CD4-positive, alpha-beta T cell treated with Interleukin-2 at 100 ng/mL for 4 hours (primary cell): ENCODE measurements at regions not wholly inside any gene's neighbourhood (a gene's known extent, or its start where the extent isn't known, plus 50 kb on each side); places are given as distances from the start of the nearest gene placed in this dataset.
"Not testable (repeated sequence)": the region's sequence is repeated elsewhere in the genome, so short reads cannot be mapped to it uniquely, and the experiment has no call there.

Experiments
- DNase-seq: peaks from one replicate; pipeline ENCODE4 v3.0.0-alpha.2; 2020; ENCODE audit warnings: low spot score

DNA sequence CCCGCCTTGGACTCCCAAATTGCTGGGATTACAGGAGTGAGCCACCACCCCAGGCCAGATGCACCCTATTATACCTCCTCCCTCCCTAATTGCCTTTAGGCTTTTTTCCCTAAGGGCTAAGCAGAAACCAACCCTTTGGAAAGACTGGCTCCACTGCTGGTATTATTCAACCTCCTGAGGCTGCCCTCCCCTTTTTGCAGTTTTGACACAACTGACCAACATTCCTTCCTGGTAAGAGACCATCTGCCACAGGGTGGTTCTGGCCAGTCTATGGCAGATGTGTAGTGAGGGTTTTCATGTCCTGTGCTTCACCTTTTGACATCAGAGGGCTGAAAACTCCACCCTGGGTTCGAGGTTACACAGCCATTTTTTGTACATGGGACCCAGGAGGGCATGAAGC lies 1785.3 kb upstream of the CELF4 start:
- DNase-seq: no peak

DNA sequence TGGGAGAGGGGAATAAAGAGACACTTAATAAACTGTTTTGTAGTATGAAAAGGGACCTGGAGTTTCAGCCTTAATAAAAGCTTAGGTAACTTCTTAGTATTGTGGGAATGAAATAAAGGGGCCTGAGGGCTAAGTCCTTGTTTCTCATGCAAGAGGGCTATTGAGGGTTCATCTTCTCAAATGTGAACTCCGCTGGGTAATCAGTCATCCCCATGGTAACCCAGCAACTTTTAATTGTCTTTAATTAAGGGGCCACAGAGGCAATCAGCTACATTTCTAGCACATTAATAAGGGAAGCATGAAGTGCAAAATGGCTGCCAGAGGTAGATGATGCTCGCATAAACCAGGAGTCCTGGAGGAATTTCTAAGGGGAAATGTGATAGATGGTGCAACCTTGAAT lies 1784.2 kb upstream of the CELF4 start:
- DNase-seq: no peak

DNA sequence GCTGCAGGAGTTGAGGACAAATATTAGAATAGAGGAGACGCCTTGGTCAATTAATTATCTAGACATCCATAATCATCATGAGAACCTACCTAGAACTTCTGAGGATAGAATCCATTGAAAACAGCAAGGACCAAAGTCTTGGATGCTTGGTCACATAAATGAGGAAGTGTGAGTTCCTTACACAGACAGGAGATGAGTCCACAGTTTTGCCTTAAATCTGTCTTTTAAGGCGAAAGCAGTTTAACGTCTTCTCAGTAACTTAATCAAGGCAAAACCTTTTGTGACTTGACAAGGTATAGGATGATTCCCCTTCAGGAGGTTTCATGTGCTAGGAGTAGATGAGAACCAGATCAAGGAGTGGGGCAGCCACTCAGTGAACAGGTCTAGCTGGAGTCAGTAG lies 1783.2 kb upstream of the CELF4 start:
- no peak for DNase-seq

DNA sequence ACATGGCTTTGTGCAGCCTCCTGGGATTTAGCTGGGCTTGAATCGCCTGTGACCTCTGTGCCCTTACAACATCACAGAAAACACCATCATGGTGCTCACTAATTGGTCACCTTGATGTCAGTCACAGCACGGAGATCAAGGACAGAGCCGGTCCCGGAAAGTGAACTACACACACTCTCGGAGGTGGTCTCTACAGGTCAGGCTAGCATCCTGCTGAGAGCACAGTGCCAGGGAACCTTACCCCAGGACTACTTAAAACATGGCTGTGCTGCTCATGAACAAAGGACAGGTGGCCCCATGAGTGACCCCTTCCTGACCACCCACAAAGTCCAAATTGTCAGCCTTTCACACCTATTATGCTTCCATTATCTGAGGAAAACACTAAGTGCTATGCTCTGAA lies 1782.1 kb upstream of the CELF4 start:
- no peak for DNase-seq

DNA sequence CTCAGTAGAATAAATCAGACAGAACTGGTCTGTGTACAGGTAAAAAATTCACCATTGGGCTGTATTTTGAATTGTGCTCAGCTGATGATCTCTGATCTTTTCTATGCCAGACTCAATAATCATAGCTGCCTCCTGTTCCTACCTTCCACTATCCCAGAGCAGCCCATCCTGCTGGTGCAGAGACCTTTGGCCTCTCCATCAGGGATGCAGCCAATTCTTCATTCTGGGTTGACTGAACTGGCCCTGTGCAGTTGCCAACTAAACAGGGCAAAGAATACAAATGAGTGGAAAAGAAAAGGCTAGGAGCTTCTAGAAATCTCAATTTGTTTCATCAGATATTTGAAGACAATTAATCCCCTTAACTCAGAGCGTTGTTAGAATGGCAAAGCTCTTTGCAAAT lies 1781.3 kb upstream of the CELF4 start:
- DNase-seq: no peak

- DNase-seq: no peak
Measured at GRCh38 chr18:39345321-39345720, 1779.7 kb upstream of the CELF4 start.

DNA sequence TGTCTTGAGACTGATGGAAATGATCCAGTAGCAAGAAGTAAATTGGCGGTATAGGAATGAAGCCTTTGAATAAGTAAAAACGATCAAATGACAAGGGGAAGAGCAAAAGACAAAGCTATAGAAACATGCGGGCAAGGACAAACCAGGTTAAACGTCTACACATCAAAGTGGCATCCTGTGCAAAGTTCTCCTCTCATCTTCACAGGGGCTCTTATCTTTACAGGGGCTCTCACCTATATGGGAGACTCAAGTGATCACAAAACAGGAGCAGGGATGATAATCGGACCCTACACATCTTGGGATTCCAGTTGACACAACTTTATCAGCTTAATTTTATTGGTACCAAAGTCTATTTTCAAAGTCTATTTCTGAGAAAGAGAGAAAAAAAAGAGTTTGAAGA lies 1778.9 kb upstream of the CELF4 start:
- no peak for DNase-seq

- DNase-seq: no peak
Measured at GRCh38 chr18:39341129-39341528, 1775.5 kb upstream of the CELF4 start.

DNA sequence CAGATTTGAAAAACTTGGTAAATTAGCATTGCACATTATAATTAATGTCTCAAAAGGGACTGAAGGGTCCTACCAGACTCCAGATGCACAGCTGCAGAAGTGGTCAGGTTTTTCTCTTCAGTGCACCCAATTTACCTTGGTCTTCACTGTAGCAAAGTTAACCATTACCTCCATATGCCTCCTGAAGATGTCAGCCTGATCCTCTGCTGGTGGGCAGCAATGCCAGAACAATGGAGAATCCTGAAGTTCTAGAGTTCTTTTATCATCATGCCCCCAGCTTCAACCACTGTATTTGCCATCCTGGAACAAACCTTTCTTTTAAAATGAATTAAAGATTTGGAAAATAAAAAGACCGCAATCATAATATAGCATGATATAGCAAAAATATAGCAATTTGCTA lies 1774.8 kb upstream of the CELF4 start:
- DNase-seq: no peak

DNA sequence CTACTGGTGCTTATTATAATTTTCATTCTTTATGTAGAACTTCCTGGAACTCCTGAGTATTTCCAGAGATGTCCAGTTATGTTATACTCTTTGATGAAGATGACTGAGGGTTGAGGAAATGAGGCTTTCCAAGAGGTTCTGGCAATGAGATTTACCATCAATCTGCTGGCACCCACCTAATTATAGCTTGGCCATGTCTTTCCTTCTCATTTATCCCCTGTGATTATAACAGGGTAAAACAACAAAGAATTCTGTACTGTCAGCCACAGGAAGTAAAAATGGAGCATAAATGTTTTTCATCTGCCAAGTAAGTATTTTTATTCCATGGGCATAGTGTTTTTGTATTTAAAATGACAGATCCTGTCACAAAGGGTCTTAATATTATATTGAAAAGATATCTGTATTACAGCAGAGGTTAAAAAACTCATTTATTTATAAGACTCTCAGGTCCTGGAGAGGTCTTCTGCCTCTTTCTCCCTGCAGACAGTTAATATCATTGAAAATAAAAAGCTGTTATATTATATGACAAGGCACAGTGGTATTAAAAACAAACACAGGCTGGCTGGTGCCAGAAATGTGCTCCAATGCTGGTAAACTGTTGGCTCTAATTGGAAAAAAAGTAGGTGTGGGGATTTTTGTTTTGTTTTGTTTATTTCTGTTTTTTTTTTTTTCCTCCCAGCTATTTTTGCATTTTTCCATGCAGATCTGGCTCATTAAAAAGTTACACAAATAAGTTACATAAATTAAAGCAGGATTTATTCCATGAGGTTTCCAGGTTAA lies 1764.1 kb upstream of the CELF4 start:
- no peak for DNase-seq

DNA sequence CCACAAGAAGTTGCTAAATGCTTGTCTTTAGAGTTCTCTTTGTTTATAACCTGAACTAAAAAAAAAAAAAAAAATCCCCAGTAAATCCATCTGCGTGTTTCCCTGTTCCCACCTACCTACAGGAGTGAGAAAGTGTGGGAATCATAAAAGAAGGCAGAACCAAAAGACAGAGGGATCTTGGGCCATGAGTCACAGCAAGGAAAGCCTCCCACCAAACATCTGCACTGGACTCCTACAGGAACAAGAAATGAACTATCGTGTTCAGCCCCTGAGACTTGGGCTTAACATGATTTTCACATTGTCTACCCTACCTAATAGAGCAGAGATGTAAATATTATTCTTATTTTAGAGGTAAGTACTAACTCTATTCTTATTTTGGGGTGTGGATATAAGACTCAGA lies 1761.2 kb upstream of the CELF4 start:
- DNase-seq: no peak

GRCh38 chr18:39325973-39326372 lies 1760.4 kb upstream of the CELF4 start:
- no peak for DNase-seq

- DNase-seq: no peak
Measured at GRCh38 chr18:39319141-39319540, 1753.5 kb upstream of the CELF4 start.

- DNase-seq: no peak
Measured at GRCh38 chr18:39318462-39318861, 1752.9 kb upstream of the CELF4 start.

DNA sequence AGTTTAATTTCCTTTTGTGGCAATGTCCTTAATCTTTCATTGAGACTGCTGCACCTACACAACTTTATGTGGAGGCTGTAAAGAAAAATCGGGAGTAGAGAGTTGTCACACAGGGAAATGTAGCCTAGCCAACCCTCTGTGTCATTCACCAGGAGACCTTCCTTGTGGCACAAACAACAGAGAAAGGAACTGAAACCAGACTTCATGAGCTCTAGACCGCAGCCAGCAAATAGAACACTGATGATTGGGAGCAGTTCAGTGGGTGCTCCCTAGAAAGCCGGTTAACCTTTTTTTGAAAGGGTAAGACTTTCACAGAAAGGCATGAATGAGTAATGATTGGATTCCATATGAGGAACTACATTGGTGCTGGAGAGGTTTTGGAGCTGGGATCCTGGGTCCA lies 1752.4 kb upstream of the CELF4 start:
- DNase-seq: no peak

GRCh38 chr18:39314595-39314994 lies 1749.0 kb upstream of the CELF4 start:
- no peak for DNase-seq

- DNase-seq: no peak
Measured at GRCh38 chr18:39313992-39314391, 1748.4 kb upstream of the CELF4 start.

- no peak for DNase-seq
Measured at GRCh38 chr18:39311111-39311712, 1745.6 kb upstream of the CELF4 start.

DNA sequence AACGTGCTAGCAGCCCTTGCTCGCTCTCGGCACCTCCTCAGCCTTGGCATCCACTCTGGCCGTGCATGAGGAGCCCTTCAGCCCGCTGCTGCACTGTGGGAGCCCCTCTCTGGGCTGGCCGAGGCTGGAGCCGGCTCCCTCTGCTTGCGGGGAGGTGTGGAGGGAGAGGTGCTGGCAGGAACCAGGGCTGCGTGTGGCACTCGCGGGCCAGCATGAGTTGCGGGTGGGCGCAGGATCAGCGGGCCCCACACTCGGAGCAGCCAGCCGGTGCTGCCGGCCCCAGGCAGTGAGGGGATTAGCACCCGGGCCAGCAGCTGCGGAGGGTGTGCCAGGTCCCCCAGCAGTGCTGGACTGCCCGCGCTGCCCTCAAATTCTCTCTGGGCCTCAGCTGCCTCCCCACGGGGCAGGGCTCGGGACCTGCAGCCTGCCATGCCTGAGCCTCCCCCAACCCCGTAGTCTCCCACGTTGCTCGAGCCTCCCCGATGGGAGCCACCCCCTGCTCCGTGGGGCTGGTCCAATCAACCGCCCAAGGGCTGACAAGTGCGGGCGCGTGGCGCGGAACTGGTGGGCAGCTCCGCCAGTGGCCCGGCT lies 1743.4 kb upstream of the CELF4 start:
- not testable (repeated sequence) for DNase-seq

DNA sequence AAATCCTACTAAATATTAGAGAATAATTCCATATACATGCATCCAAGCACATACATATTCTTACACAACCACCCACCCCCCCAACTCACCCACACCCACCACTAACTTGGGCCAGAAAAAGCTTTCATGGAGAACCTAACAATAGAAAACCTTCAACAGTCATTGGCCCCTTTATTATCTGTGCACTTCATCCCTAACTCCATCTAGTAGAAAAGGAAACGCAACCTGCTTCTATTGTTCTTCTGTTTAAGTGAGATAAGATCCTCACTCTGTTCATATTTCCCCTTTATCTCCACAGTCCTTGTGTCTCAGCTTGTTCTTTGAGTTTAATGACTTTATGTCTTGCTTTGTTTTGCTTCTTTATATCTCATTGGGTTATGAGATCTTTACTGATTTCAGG lies 1740.2 kb upstream of the CELF4 start:
- no peak for DNase-seq

DNA sequence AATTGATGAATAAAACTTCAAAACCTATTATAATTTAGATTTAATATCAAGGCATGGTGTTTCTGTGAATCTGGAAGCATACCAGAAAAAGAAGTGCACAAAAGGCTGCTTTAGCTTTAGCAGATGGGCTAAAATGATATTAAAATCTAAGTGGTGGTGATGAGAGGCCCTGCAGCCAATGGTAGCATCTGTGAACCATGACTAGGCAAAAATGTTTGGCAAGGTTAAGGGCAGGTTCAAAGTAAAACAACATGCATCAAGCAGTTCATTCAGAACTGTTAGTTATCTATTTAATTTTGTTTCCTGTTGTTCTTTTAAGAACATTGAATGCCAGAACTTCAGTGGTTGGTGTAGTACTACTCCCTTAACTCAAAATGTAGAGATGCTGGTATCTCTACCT lies 1736.9 kb upstream of the CELF4 start:
- DNase-seq: no peak

DNA sequence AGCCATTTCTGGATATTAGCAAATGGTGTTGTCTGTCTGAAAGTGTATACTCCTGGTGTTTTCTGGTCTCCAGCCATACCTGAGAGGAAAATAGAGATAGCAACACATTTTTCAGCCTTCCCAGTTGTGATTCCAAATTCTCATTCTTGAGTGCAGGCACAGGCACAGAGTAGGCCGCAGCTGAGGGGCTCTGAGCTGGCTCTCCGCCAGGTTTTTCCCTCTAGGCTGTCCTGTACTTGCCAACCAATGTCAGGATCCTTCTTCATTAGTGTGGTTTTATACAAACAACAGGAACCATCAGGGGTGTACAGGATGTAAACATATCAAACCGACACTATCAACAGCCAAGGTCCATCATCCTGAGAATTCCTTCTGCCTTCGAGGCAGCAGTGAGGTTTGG lies 1733.6 kb upstream of the CELF4 start:
- no peak for DNase-seq

DNA sequence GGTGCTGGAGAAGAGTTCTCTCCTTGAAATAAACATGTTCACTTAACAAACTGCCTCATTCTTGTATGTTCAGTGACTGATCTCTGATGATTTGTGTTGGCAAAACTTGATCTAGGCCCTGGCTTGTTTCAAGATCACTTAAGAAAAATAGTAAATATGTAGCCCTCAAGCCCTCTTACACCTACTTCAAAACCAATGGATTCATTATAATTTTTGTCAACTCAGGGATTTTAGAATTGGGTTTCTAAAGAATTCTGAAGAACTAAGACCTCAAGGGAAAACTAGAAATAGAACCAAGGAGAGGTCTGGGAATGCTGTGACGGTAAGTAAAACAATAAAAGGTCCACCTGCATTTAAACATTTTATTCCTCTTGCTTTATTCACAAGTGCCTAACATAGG lies 1731.6 kb upstream of the CELF4 start:
- no peak for DNase-seq
